B cell (primary cell): ENCODE measurements at regions not wholly inside any gene's neighbourhood (a gene's known extent, or its start where the extent isn't known, plus 50 kb on each side); places are given as distances from the start of the nearest gene placed in this dataset.

Experiments
- ATAC-seq: fragments of 200-7000 bp; cut with Tn5 transposase; one replicate; pipeline ENCODE4 v1.10.0; 2021; ENCODE audit warnings: low read depth, mild to moderate bottlenecking, moderate number of reproducible peaks, moderate library complexity
- CTCF ChIA-PET: fragments of 350-600 bp; sonication (Branson Sonifier 250); formaldehyde crosslinking; loops from one replicate; lab custom pipeline; 2021; ENCODE audit warnings: antibody characterized with exemption, inconsistent platforms; lab: Charles Lee
- POLR2A ChIA-PET: fragments of 350-600 bp; sonication (Branson Sonifier 250); formaldehyde crosslinking; loops from one replicate; lab custom pipeline; 2021; ENCODE audit warnings: antibody characterized with exemption; lab: Charles Lee
- DNase-seq: peaks from one replicate; pipeline ENCODE4 v3.0.0; 2013
- H2AFZ ChIP-seq: 2 replicates; pipeline ENCODE4 v1.6.1; 2012; ENCODE audit warnings: mild to moderate bottlenecking, low read depth, low read length; ENCODE audit not compliant: insufficient read depth, poor library complexity, severe bottlenecking
- H3K27ac ChIP-seq, 2 donors: 1 replicate in 1 of 2; 2 replicates in 1 of 2; pipeline ENCODE4 v1.5.1; 2012 to 2013; ENCODE audit warnings: low read length in 2 of 2, mild to moderate bottlenecking in 2 of 2, moderate library complexity in 1 of 2
- H3K27me3 ChIP-seq, 4 experiments: fragments of 200-600 bp in 1 of 4; sonication (generic) in 1 of 4; replicated peaks in 1 of 4; 1 replicate in 2 of 4; 2 replicates in 2 of 4; pipeline versions ENCODE4 v1.6.1 to v1.7.0; 2013 to 2016; ENCODE audit warnings: low read length in 3 of 4, mild to moderate bottlenecking in 2 of 4, mixed read lengths in 1 of 4, moderate library complexity in 1 of 4; ENCODE audit not compliant: insufficient read depth in 4 of 4, control insufficient read depth in 3 of 4; ENCODE audit errors: control extremely low read depth in 1 of 4
- H3K36me3 ChIP-seq, 2 experiments: replicated peaks in 1 of 2; 1 replicate in 1 of 2; 2 replicates in 1 of 2; pipeline versions ENCODE4 v1.6.1 to v1.7.1; 2013; ENCODE audit warnings: low read length in 1 of 2; ENCODE audit not compliant: insufficient read depth in 2 of 2, control insufficient read depth in 1 of 2; ENCODE audit errors: control extremely low read depth in 1 of 2, extremely low read depth in 1 of 2
- H3K4me1 ChIP-seq, 2 donors: fragments of 200-600 bp in 1 of 2; sonication (generic) in 1 of 2; 1 replicate in 1 of 2; 2 replicates in 1 of 2; pipeline versions ENCODE4 v1.5.1 to v1.6.1; 2013 to 2017; ENCODE audit warnings: low read length in 2 of 2; ENCODE audit not compliant: control insufficient read depth in 2 of 2, insufficient read depth in 2 of 2
- H3K4me2 ChIP-seq: replicated peaks from 2 replicates; pipeline ENCODE3; 2012; ENCODE audit warnings: mild to moderate bottlenecking, low read depth, low read length; ENCODE audit not compliant: poor library complexity, severe bottlenecking
- H3K4me3 ChIP-seq, 5 experiments: fragments of 200-600 bp in 1 of 5; sonication (generic) in 1 of 5; 1 replicate in 3 of 5; 2 replicates in 2 of 5; pipeline versions ENCODE4 v1.5.1 to v1.7.0; 2011 to 2016; ENCODE audit warnings: low read length in 4 of 5, mild to moderate bottlenecking in 4 of 5, low read depth in 2 of 5, control low read depth in 1 of 5, moderate library complexity in 1 of 5; ENCODE audit not compliant: insufficient read depth in 1 of 5; ENCODE audit errors: control extremely low read depth in 1 of 5, extremely low read depth in 1 of 5
- H3K79me2 ChIP-seq: fragments of 200-600 bp; sonication (generic); one replicate; pipeline ENCODE4 v1.6.0; 2016; ENCODE audit warnings: low read length; ENCODE audit not compliant: control insufficient read depth, insufficient read depth
- H3K9ac ChIP-seq: fragments of 200-600 bp; sonication (generic); 2 replicates; pipeline ENCODE4 v1.6.1; 2017; ENCODE audit warnings: mild to moderate bottlenecking, low read length, moderate library complexity
- H3K9me3 ChIP-seq, 3 donors: one replicate each; pipeline versions ENCODE4 v1.6.1 to v1.7.1; 2013; ENCODE audit warnings: low read length in 2 of 3; ENCODE audit not compliant: control insufficient read depth in 2 of 3, insufficient read depth in 1 of 3; ENCODE audit errors: control extremely low read depth in 1 of 3
- H4K20me1 ChIP-seq: 2 replicates; pipeline ENCODE4 v1.6.0; 2012; ENCODE audit warnings: mild to moderate bottlenecking, low read length; ENCODE audit not compliant: insufficient read depth, control insufficient read depth, poor library complexity, severe bottlenecking
- H3K27ac Mint-ChIP-seq: one replicate; pipeline ENCODE4 v1.8.0; 2021; ENCODE audit warnings: mixed read lengths
- H3K27me3 Mint-ChIP-seq: one replicate; pipeline ENCODE4 v1.8.0; 2021; ENCODE audit warnings: mixed read lengths
- H3K4me1 Mint-ChIP-seq: one replicate; pipeline ENCODE4 v1.8.0; 2021; ENCODE audit warnings: mixed read lengths
- H3K4me3 Mint-ChIP-seq: one replicate; pipeline ENCODE4 v1.8.0; 2021; ENCODE audit warnings: mixed read lengths
- H3K9me3 Mint-ChIP-seq: one replicate; pipeline ENCODE4 v1.8.0; 2022; ENCODE audit warnings: mixed read lengths; ENCODE audit not compliant: insufficient read depth
- EZH2 ChIP-seq: IDR thresholded peaks from 2 replicates; pipeline ENCODE4 v1.6.1; 2012; ENCODE audit warnings: borderline replicate concordance, low read depth, mild to moderate bottlenecking, moderate library complexity, low read length; ENCODE audit not compliant: insufficient read depth, poor library complexity, severe bottlenecking
- WGBS: methylation state at CpG from one replicate; pipeline ENCODE4 v1.1.5; 2013; ENCODE audit warnings: missing lambda C conversion rate; ENCODE audit not compliant: insufficient coverage; 5-methylcytosine and 5-hydroxymethylcytosine counted together
- intact Hi-C: fragments of 100-400 bp; cut with micrococcal nuclease; formaldehyde crosslinking; loops from one replicate; pipeline ENCODE4 v1.10.0; 2022
- TF ChIP-seq, protein P1 (sequence below): fragments of 200-600 bp; IDR thresholded peaks from one replicate; pipeline ENCODE4 v1.8.0; 2022; ENCODE audit warnings: antibody characterized with exemption, mild to moderate bottlenecking

- Mint-ChIP-seq H3K9me3 (no peaks in the 10 kb centered on the region), H3K27ac (no peak overlapping the region), H3K4me3 (no peak overlapping the region), H3K4me1 (no peaks in the 10 kb centered on the region), H3K27me3 (no peaks in the 10 kb centered on the region)
- Histone ChIP-seq H2AFZ (no peak overlapping the region), H3K4me2 (no peak overlapping the region), H3K4me3 (no peak overlapping the region), H3K9ac (no peak overlapping the region), H4K20me1 (no peaks in the 10 kb centered on the region), H3K79me2 (no peaks in the 10 kb centered on the region), H3K4me1 (no peaks in the 10 kb centered on the region), H3K27me3 (no peaks in the 10 kb centered on the region), H3K9me3 (no peaks in the 10 kb centered on the region), H3K36me3 (no peaks in the 10 kb centered on the region), H3K27ac (no peak overlapping the region)
- DNase-seq = no peak
- intact Hi-C loops = no loop called here
- ATAC-seq = no peak
- TF ChIP-seq, protein P1, sequence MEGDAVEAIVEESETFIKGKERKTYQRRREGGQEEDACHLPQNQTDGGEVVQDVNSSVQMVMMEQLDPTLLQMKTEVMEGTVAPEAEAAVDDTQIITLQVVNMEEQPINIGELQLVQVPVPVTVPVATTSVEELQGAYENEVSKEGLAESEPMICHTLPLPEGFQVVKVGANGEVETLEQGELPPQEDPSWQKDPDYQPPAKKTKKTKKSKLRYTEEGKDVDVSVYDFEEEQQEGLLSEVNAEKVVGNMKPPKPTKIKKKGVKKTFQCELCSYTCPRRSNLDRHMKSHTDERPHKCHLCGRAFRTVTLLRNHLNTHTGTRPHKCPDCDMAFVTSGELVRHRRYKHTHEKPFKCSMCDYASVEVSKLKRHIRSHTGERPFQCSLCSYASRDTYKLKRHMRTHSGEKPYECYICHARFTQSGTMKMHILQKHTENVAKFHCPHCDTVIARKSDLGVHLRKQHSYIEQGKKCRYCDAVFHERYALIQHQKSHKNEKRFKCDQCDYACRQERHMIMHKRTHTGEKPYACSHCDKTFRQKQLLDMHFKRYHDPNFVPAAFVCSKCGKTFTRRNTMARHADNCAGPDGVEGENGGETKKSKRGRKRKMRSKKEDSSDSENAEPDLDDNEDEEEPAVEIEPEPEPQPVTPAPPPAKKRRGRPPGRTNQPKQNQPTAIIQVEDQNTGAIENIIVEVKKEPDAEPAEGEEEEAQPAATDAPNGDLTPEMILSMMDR = no peak
- no peak for TF ChIP-seq EZH2
- POLR2A ChIA-PET = no interaction called here
- WGBS = no CpG with 5 or more reads among the region's 4 CpGs
- CTCF ChIA-PET = interaction anchor here (1.3 kb wide), 1 partner anchor 26 kb away, joined by 3 read pairs; no protein-coding TSS in a partner anchor
These were observed 148.1 kb upstream of the MIS18BP1 start for GRCh38 chr14:45400950-45401640.

- Histone ChIP-seq H3K27me3 (no peaks in the 10 kb centered on the region), H3K9ac (no peak overlapping the region), H4K20me1 (no peaks in the 10 kb centered on the region), H3K36me3 (no peaks in the 10 kb centered on the region), H3K4me3 (no peak overlapping the region), H3K4me1 (no peaks in the 10 kb centered on the region), H3K79me2 (no peaks in the 10 kb centered on the region), H3K27ac (no peak overlapping the region), H3K9me3 (no peaks in the 10 kb centered on the region), H3K4me2 (no peak overlapping the region), H2AFZ (no peak overlapping the region)
- intact Hi-C loops = no loop called here
- TF ChIP-seq, protein P1 = no peak
- TF ChIP-seq EZH2 = no peak
- Mint-ChIP-seq H3K27ac (no peak overlapping the region), H3K9me3 (peaks cover under 1% of the 10 kb centered on the region), H3K27me3 (no peaks in the 10 kb centered on the region), H3K4me1 (no peaks in the 10 kb centered on the region), H3K4me3 (no peak overlapping the region)
- no CpG with 5 or more reads among the region's 1 CpG for WGBS
- ChIA-PET CTCF (interaction anchor here (1.3 kb wide), 1 partner anchor 26 kb away, joined by 3 read pairs; no protein-coding TSS in a partner anchor), POLR2A (no interaction called here)
- DNase-seq = no peak
- no peak for ATAC-seq
These were observed 147.5 kb upstream of the MIS18BP1 start for GRCh38 chr14:45400509-45400908.
